Mesothelial cell of epicardium (in vitro differentiated cells): ENCODE measurements at regions not wholly inside any gene's neighbourhood (a gene's known extent, or its start where the extent isn't known, plus 50 kb on each side); places are given as distances from the start of the nearest gene placed in this dataset.
A peak's percentile ranks its signal among the peaks of the same experiment; 100 is the strongest.
"Not testable (repeated sequence)": the region's sequence is repeated elsewhere in the genome, so short reads cannot be mapped to it uniquely, and the experiment has no call there.

Experiments used
- DNase-seq, 2 experiments: peaks; one replicate each; pipeline ENCODE4 v3.0.0; 2021; ENCODE audit warnings: low spot score in 2 of 2; ENCODE audit not compliant: unreplicated experiment in 2 of 2
- H3K27ac Mint-ChIP-seq: 2 replicates; pipeline ENCODE4 v1.8.0; 2021; ENCODE audit warnings: mixed read lengths
- H3K27me3 Mint-ChIP-seq: 2 replicates; pipeline ENCODE4 v1.8.0; 2021; ENCODE audit warnings: low read depth, mixed read lengths
- H3K36me3 Mint-ChIP-seq: 2 replicates; pipeline ENCODE4 v1.8.0; 2021; ENCODE audit warnings: mixed read lengths
- H3K4me1 Mint-ChIP-seq: 2 replicates; pipeline ENCODE4 v1.8.0; 2021; ENCODE audit warnings: mixed read lengths
- H3K4me3 Mint-ChIP-seq: 2 replicates; pipeline ENCODE4 v1.8.0; 2021; ENCODE audit warnings: mild to moderate bottlenecking, moderate library complexity, mixed read lengths
- H3K9me3 Mint-ChIP-seq: 2 replicates; pipeline ENCODE4 v1.8.0; 2021; ENCODE audit warnings: mixed read lengths
- CTCF ChIP-seq: fragments of 200-600 bp; sonication (generic); IDR thresholded peaks from one replicate; pipeline ENCODE4 v1.5.0; 2021; ENCODE audit warnings: antibody characterized with exemption; ENCODE audit not compliant: unreplicated experiment

GRCh38 chr4:8963533-8963932, 91.9 kb upstream of the HMX1 start:
- not testable (repeated sequence) for H3K9me3 Mint-ChIP-seq, H3K4me1 Mint-ChIP-seq, DNase-seq, H3K27ac Mint-ChIP-seq, H3K36me3 Mint-ChIP-seq, H3K4me3 Mint-ChIP-seq
- peaks cover 61% of the 10 kb centered on the region for H3K27me3 Mint-ChIP-seq

- peak; percentile 40 for TF ChIP-seq CTCF
Observed at GRCh38 chr4:8961343-8961742, 89.7 kb upstream of the HMX1 start.

GRCh38 chr4:8959471-8959870, 87.8 kb upstream of the HMX1 start:
- Mint-ChIP-seq H3K27me3 (peaks cover 64% of the 10 kb centered on the region), H3K4me1 (peaks cover 11% of the 10 kb centered on the region)
- H3K36me3 Mint-ChIP-seq, H3K4me3 Mint-ChIP-seq, DNase-seq, H3K27ac Mint-ChIP-seq, H3K9me3 Mint-ChIP-seq: not testable (repeated sequence)

More at GRCh38 chr4:8961343-8961742, 89.7 kb upstream of the HMX1 start:
- H3K9me3 Mint-ChIP-seq, H3K27ac Mint-ChIP-seq, H3K4me1 Mint-ChIP-seq, H3K4me3 Mint-ChIP-seq, H3K36me3 Mint-ChIP-seq: not testable (repeated sequence)
- H3K27me3 Mint-ChIP-seq = peaks cover 66% of the 10 kb centered on the region
- DNase-seq = peak in 1 of 2 experiments; percentile 67

- not testable (repeated sequence) for H3K4me3 Mint-ChIP-seq, H3K36me3 Mint-ChIP-seq, DNase-seq, H3K4me1 Mint-ChIP-seq, H3K27ac Mint-ChIP-seq
- peaks cover 52% of the 10 kb centered on the region for H3K27me3 Mint-ChIP-seq
- H3K9me3 Mint-ChIP-seq = peaks cover 16% of the 10 kb centered on the region
Observed at GRCh38 chr4:8954001-8954400, 82.4 kb upstream of the HMX1 start.

- not testable (repeated sequence) for H3K4me3 Mint-ChIP-seq, H3K36me3 Mint-ChIP-seq, H3K4me1 Mint-ChIP-seq, DNase-seq, H3K27ac Mint-ChIP-seq
- Mint-ChIP-seq H3K27me3 (peaks cover 46% of the 10 kb centered on the region), H3K9me3 (peaks cover 20% of the 10 kb centered on the region)
Observed at GRCh38 chr4:8952791-8953190, 81.2 kb upstream of the HMX1 start.

- H3K36me3 Mint-ChIP-seq, H3K27ac Mint-ChIP-seq, H3K4me1 Mint-ChIP-seq, H3K4me3 Mint-ChIP-seq, DNase-seq: not testable (repeated sequence)
- Mint-ChIP-seq H3K9me3 (peaks cover 20% of the 10 kb centered on the region), H3K27me3 (peaks cover 44% of the 10 kb centered on the region)
Observed at GRCh38 chr4:8952109-8952508, 80.5 kb upstream of the HMX1 start.

- not testable (repeated sequence) for DNase-seq, H3K27ac Mint-ChIP-seq, H3K4me3 Mint-ChIP-seq, H3K36me3 Mint-ChIP-seq, H3K4me1 Mint-ChIP-seq
- H3K27me3 Mint-ChIP-seq = peaks cover 21% of the 10 kb centered on the region
- peaks cover 28% of the 10 kb centered on the region for H3K9me3 Mint-ChIP-seq
Observed at GRCh38 chr4:8945506-8945905, 73.9 kb upstream of the HMX1 start.

GRCh38 chr4:8943367-8943766, 71.7 kb upstream of the HMX1 start:
- not testable (repeated sequence) for H3K27ac Mint-ChIP-seq, DNase-seq, H3K4me3 Mint-ChIP-seq, H3K36me3 Mint-ChIP-seq, H3K4me1 Mint-ChIP-seq
- peaks cover 17% of the 10 kb centered on the region for H3K9me3 Mint-ChIP-seq
- peaks cover 13% of the 10 kb centered on the region for H3K27me3 Mint-ChIP-seq

GRCh38 chr4:8942088-8942487, 70.4 kb upstream of the HMX1 start:
- peaks cover 15% of the 10 kb centered on the region for H3K27me3 Mint-ChIP-seq
- H3K4me3 Mint-ChIP-seq, H3K4me1 Mint-ChIP-seq, H3K27ac Mint-ChIP-seq, H3K36me3 Mint-ChIP-seq, DNase-seq: not testable (repeated sequence)
- H3K9me3 Mint-ChIP-seq = peaks cover 18% of the 10 kb centered on the region

GRCh38 chr4:8941492-8941805, 69.8 kb upstream of the HMX1 start:
- H3K4me1 Mint-ChIP-seq, H3K4me3 Mint-ChIP-seq, H3K36me3 Mint-ChIP-seq, H3K27ac Mint-ChIP-seq, DNase-seq: not testable (repeated sequence)
- H3K27me3 Mint-ChIP-seq = peaks cover 17% of the 10 kb centered on the region
- H3K9me3 Mint-ChIP-seq = peaks cover 22% of the 10 kb centered on the region
